PFSK-1 (cell line): ENCODE measurements at regions not wholly inside any gene's neighbourhood (a gene's known extent, or its start where the extent isn't known, plus 50 kb on each side); places are given as distances from the start of the nearest gene placed in this dataset.

Experiments used
- FOXP2 ChIP-seq: optimal IDR thresholded peaks from 2 replicates; pipeline ENCODE3; 2011; ENCODE audit warnings: borderline replicate concordance, control low read depth, inconsistent platforms; ENCODE audit not compliant: insufficient read depth; ENCODE audit errors: extremely low read length, extremely low read depth
- POLR2AphosphoS5 ChIP-seq: IDR thresholded peaks from 2 replicates; pipeline ENCODE4 v1.6.1; 2012; ENCODE audit warnings: low read depth, mild to moderate bottlenecking, control low read depth, low read length, moderate library complexity
- TAF1 ChIP-seq: IDR thresholded peaks from 2 replicates; pipeline ENCODE4 v1.6.1; 2012; ENCODE audit warnings: low read length, control low read depth, borderline replicate concordance; ENCODE audit not compliant: insufficient read depth
- TF ChIP-seq, protein P1 (sequence below), 2 experiments: IDR thresholded peaks; 2 replicates each; pipeline versions ENCODE4 v1.6.1 to v1.8.0; 2011 to 2012; ENCODE audit warnings: low read depth in 2 of 2, low read length in 2 of 2, control low read depth in 1 of 2, inconsistent platforms in 1 of 2, mild to moderate bottlenecking in 1 of 2, moderate library complexity in 1 of 2; ENCODE audit not compliant: insufficient read depth in 1 of 2

DNA sequence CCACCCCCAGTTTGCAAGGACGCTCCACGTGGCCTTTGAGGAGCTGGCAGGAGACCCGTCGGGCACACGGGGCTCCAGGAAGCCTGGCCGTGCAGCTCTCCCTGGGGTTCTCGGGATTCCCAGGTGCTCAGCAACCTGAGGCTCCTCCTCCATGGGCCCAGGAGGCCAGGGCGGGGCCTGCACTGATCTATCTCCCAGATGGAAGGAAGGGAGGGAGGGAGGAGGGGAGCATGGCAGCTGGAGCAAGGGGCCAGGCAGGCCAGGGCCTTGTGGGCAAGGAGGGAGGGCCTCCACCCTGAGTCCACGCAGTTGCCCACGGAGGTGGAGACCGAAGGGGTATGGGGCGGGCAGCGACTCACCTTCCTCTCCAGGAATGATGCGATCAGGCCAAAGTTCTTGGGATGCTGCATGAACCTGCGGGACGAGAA is 127.3 kb downstream of the RFLNA start:
- TF ChIP-seq TAF1 (no peak), POLR2AphosphoS5 (no peak), FOXP2 (no peak)
- TF ChIP-seq, protein P1, sequence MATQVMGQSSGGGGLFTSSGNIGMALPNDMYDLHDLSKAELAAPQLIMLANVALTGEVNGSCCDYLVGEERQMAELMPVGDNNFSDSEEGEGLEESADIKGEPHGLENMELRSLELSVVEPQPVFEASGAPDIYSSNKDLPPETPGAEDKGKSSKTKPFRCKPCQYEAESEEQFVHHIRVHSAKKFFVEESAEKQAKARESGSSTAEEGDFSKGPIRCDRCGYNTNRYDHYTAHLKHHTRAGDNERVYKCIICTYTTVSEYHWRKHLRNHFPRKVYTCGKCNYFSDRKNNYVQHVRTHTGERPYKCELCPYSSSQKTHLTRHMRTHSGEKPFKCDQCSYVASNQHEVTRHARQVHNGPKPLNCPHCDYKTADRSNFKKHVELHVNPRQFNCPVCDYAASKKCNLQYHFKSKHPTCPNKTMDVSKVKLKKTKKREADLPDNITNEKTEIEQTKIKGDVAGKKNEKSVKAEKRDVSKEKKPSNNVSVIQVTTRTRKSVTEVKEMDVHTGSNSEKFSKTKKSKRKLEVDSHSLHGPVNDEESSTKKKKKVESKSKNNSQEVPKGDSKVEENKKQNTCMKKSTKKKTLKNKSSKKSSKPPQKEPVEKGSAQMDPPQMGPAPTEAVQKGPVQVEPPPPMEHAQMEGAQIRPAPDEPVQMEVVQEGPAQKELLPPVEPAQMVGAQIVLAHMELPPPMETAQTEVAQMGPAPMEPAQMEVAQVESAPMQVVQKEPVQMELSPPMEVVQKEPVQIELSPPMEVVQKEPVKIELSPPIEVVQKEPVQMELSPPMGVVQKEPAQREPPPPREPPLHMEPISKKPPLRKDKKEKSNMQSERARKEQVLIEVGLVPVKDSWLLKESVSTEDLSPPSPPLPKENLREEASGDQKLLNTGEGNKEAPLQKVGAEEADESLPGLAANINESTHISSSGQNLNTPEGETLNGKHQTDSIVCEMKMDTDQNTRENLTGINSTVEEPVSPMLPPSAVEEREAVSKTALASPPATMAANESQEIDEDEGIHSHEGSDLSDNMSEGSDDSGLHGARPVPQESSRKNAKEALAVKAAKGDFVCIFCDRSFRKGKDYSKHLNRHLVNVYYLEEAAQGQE (IDR thresholded peaks at IDR 0.05; ENCODE audit: insufficient read depth in 1 of 2, low read depth in 2 of 2, low read length in 2 of 2): no peak
